ENCODE measurements at regions not wholly inside any gene's neighbourhood (a gene's known extent, or its start where the extent isn't known, plus 50 kb on each side); places are given as distances from the start of the nearest gene placed in this dataset.

DNA sequence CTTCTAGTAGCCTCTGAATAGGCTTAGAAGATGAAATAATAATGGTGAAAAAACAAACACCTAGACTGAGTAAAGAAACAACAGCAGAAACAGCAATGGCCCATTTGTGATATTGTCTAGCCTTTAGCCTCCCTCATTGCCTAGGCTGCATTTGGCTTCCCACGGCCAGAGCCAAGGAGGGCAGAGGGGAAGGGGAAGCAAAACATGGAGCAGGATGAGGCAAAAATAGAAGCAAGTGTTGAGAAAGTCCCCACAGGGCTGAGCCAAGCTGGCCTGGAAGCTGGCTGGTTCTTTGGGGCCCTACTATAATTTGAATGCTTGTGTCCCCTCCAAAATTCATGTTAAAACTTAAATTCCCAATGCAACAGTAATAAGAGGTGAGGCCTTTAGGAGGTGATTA, 60.2 kb upstream of the KSR1 start:
- H3K36me3 Mint-ChIP-seq (ENCODE audit: insufficient read depth, unreplicated experiment) = no peaks in the 10 kb centered on the region
- no peak overlapping the region for H3K4me3 Mint-ChIP-seq (ENCODE audit: unreplicated experiment)
- TF ChIP-seq, protein P1, sequence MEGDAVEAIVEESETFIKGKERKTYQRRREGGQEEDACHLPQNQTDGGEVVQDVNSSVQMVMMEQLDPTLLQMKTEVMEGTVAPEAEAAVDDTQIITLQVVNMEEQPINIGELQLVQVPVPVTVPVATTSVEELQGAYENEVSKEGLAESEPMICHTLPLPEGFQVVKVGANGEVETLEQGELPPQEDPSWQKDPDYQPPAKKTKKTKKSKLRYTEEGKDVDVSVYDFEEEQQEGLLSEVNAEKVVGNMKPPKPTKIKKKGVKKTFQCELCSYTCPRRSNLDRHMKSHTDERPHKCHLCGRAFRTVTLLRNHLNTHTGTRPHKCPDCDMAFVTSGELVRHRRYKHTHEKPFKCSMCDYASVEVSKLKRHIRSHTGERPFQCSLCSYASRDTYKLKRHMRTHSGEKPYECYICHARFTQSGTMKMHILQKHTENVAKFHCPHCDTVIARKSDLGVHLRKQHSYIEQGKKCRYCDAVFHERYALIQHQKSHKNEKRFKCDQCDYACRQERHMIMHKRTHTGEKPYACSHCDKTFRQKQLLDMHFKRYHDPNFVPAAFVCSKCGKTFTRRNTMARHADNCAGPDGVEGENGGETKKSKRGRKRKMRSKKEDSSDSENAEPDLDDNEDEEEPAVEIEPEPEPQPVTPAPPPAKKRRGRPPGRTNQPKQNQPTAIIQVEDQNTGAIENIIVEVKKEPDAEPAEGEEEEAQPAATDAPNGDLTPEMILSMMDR (IDR thresholded peaks at IDR 0.05; ENCODE audit: unreplicated experiment) = no peak
- no peaks in the 10 kb centered on the region for H3K9me3 Mint-ChIP-seq (ENCODE audit: unreplicated experiment)
- DNase-seq (ENCODE audit: unreplicated experiment) = no peak
- H3K27me3 Mint-ChIP-seq (ENCODE audit: insufficient read depth, unreplicated experiment) = peaks cover 27% of the 10 kb centered on the region
- H3K27ac Mint-ChIP-seq (ENCODE audit: low read depth, unreplicated experiment) = no peak overlapping the region
- intact Hi-C loops (cut with micrococcal nuclease) = no loop called here
- H3K4me1 Mint-ChIP-seq (ENCODE audit: insufficient read depth, unreplicated experiment) = no peaks in the 10 kb centered on the region
- no TSS peak for BruUV-seq (replicated peaks)
- ChIA-PET CTCF (interaction anchor here (1.4 kb wide), 1 partner anchor 11 kb away, joined by 4 read pairs; no protein-coding TSS in a partner anchor), POLR2A (interaction anchor here (1.0 kb wide), 1 partner anchor 9 kb away, joined by 3 read pairs; no protein-coding TSS in a partner anchor)

DNA sequence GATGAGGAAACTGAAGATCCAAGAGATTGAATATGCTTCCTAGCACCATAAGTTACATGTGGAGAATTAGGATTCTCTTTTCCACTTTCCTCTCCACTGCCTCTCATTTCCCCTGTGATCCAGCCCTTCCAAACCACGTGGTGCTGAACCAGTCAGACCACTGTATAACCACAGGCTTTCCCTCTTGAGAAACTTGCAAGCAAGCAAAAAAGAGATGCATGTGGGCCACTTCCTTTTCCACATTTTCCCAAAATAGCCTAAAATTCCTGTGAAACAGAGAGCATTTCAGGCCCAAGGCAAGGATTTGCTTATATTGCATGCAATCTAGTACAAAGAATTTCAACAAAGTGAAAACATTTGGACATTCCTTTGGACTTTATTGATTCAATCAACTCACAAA, 59.3 kb upstream of the KSR1 start:
- peaks cover 27% of the 10 kb centered on the region for H3K27me3 Mint-ChIP-seq (ENCODE audit: insufficient read depth, unreplicated experiment)
- H3K9me3 Mint-ChIP-seq (ENCODE audit: unreplicated experiment) = no peaks in the 10 kb centered on the region
- H3K27ac Mint-ChIP-seq (ENCODE audit: low read depth, unreplicated experiment) = no peak overlapping the region
- POLR2A ChIA-PET = interaction anchor here (0.7 kb wide), 1 partner anchor 12 kb away, joined by 3 read pairs; no protein-coding TSS in a partner anchor
- no TSS peak for BruUV-seq (replicated peaks)
- no peaks in the 10 kb centered on the region for H3K4me1 Mint-ChIP-seq (ENCODE audit: insufficient read depth, unreplicated experiment)
- intact Hi-C loops (cut with micrococcal nuclease) = no loop called here
- no peak for DNase-seq (ENCODE audit: unreplicated experiment)
- CTCF ChIA-PET = interaction anchor here (0.5 to 1.4 kb wide), 2 partner anchors 12 to 42 kb away, joined by 3 to 4 read pairs; no protein-coding TSS in a partner anchor
- TF ChIP-seq, protein P1 (IDR thresholded peaks at IDR 0.05; ENCODE audit: unreplicated experiment) = no peak
- no peak overlapping the region for H3K4me3 Mint-ChIP-seq (ENCODE audit: unreplicated experiment)
- H3K36me3 Mint-ChIP-seq (ENCODE audit: insufficient read depth, unreplicated experiment) = no peaks in the 10 kb centered on the region

DNA sequence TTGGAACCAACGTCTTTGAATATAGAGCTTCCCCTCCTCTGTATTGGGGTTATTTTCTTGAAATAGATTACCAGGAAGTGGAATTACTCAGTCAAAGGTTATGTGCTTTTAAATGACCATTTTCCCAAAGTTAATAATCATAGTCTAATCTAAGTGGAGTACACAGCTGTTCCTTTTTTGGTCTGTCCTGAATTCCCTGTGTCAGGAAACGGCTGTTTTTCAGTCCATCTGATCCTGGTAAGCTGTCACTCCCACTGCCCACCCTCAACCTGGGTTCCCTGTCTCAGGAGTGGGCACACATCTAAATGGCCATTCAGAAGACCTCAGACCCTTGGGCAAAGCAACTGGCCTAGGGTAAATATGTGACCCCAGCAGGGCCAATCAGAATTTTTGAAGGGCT, 57.6 kb upstream of the KSR1 start:
- H3K27me3 Mint-ChIP-seq (ENCODE audit: insufficient read depth, unreplicated experiment) = peaks cover 17% of the 10 kb centered on the region
- H3K4me1 Mint-ChIP-seq (ENCODE audit: insufficient read depth, unreplicated experiment) = no peaks in the 10 kb centered on the region
- DNase-seq (ENCODE audit: unreplicated experiment) = no peak
- no TSS peak for BruUV-seq (replicated peaks)
- CTCF ChIA-PET = no interaction called here
- no peak overlapping the region for H3K27ac Mint-ChIP-seq (ENCODE audit: low read depth, unreplicated experiment)
- no peaks in the 10 kb centered on the region for H3K36me3 Mint-ChIP-seq (ENCODE audit: insufficient read depth, unreplicated experiment)
- TF ChIP-seq, protein P1 (IDR thresholded peaks at IDR 0.05; ENCODE audit: unreplicated experiment) = no peak
- no peaks in the 10 kb centered on the region for H3K9me3 Mint-ChIP-seq (ENCODE audit: unreplicated experiment)
- intact Hi-C loops (cut with micrococcal nuclease) = no loop called here
- POLR2A ChIA-PET = interaction anchor here (0.9 kb wide), 1 partner anchor 9 kb away, joined by 3 read pairs; no protein-coding TSS in a partner anchor
- H3K4me3 Mint-ChIP-seq (ENCODE audit: unreplicated experiment) = no peak overlapping the region

DNA sequence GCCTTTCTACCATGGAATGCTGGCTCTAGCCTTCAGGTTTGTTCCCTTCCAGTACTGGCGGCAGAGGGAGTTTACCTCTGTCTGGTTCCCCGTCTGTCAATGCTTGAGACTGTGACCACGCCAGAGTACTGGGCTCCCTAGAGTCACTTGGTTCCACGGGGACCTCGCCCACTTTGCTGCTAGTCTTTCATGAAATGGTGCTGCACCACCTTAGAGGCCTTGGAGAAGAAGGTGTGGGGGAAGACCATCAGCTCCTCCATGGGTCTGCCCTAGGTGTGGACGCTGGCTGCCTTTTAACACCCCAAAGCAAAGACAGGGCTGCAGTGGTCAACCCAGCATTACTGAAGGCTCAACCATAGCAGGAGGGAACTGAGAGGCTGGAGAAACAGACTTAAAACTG, 55.3 kb upstream of the KSR1 start:
- BruUV-seq (replicated peaks) = no TSS peak
- intact Hi-C loops (cut with micrococcal nuclease) = no loop called here
- Mint-ChIP-seq H3K27me3 (ENCODE audit: insufficient read depth, unreplicated experiment) (no peaks in the 10 kb centered on the region), H3K4me1 (ENCODE audit: insufficient read depth, unreplicated experiment) (no peaks in the 10 kb centered on the region), H3K36me3 (ENCODE audit: insufficient read depth, unreplicated experiment) (peaks cover 5% of the 10 kb centered on the region), H3K4me3 (ENCODE audit: unreplicated experiment) (no peak overlapping the region), H3K27ac (ENCODE audit: low read depth, unreplicated experiment) (no peak overlapping the region), H3K9me3 (ENCODE audit: unreplicated experiment) (no peaks in the 10 kb centered on the region)
- POLR2A ChIA-PET = no interaction called here
- CTCF ChIA-PET = no interaction called here
- no peak for DNase-seq (ENCODE audit: unreplicated experiment)
- TF ChIP-seq, protein P1 (IDR thresholded peaks at IDR 0.05; ENCODE audit: unreplicated experiment) = no peak
